Tibial artery (tissue), 4 donors: ENCODE measurements at regions not wholly inside any gene's neighbourhood (a gene's known extent, or its start where the extent isn't known, plus 50 kb on each side); places are given as distances from the start of the nearest gene placed in this dataset.

Experiments used
- DNase-seq, 2 donors: peaks; one replicate each; pipeline ENCODE4 v3.0.0-alpha.2; 2019
- H3K27ac ChIP-seq, 2 donors: fragments of 200-600 bp; sonication (generic) in 1 of 2; 1 replicate in 1 of 2; 2 replicates in 1 of 2; pipeline ENCODE4 v1.5.1; 2018 to 2019; ENCODE audit warnings: mild to moderate bottlenecking in 1 of 2
- H3K27me3 ChIP-seq, 2 donors: fragments of 200-600 bp; sonication (generic) in 1 of 2; one replicate each; pipeline versions ENCODE4 v1.5.1 to v1.6.0; 2016 to 2019
- H3K36me3 ChIP-seq, 3 donors: fragments of 200-600 bp; sonication (generic) in 2 of 3; one replicate each; pipeline ENCODE4 v1.5.1; 2016 to 2019; ENCODE audit warnings: mild to moderate bottlenecking in 2 of 3
- H3K4me1 ChIP-seq, 4 donors: fragments of 200-600 bp; sonication (generic) in 2 of 4; 1 replicate in 3 of 4; 2 replicates in 1 of 4; pipeline ENCODE4 v1.5.1; 2016 to 2019
- H3K4me3 ChIP-seq, 2 donors: fragments of 200-600 bp; sonication (generic) in 1 of 2; 1 replicate in 1 of 2; 2 replicates in 1 of 2; pipeline ENCODE4 v1.5.1; 2018 to 2019; ENCODE audit warnings: mild to moderate bottlenecking in 2 of 2
- H3K9me3 ChIP-seq, 3 donors: fragments of 200-600 bp; sonication (generic) in 1 of 3; one replicate each; pipeline ENCODE4 v1.5.1; 2016 to 2019
- CTCF ChIP-seq, 2 experiments: fragments of 200-600 bp in 1 of 2; fragments of 450-650 bp in 1 of 2; IDR thresholded peaks; one replicate each; pipeline ENCODE4 v1.5.1; 2017 to 2019; ENCODE audit warnings: antibody characterized with exemption in 2 of 2, mild to moderate bottlenecking in 1 of 2, moderate library complexity in 1 of 2
- intact Hi-C: fragments of 100-400 bp; cut with DNase I; formaldehyde crosslinking; loops from one replicate; pipeline ENCODE4 v1.15.0; 2023; ENCODE audit warnings: low total_unique reads

DNA sequence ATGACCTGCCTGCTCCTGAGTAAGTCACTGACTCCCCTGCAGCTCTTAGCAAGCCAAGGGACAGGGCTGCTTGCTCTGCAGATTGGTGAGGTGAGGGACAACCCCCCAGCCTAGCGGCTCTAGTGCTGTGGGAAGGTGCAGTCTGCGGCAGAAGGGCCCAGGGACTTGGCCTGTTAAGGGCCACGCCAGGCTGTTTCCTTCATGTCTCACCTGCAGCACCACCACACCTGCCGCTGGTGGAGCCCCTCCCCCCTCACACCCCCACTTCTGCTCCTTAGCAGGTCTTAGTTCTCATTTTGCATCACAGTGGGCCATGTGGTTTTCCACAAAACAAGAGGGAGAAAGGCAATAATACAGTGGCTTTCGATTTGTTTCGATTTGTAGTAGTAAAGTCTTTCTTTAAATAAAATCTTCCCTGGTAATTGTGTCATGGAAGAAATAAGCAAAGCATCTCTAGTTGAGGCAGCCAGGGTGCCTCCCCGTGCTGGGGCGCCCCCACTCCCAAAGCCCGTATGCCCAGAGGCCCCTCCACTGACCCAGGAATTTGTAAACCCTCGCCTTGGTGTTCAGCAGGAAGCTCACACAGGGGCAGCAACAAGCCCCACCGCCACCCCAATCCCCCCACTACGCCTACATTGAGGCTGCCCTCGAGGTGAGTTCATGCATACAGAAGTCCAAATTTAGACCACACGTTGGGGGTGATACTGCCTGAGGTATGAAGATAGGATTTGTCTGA is 86.5 kb upstream of the CLDN5 start:
- no peak for TF ChIP-seq CTCF (IDR thresholded peaks at IDR 0.05)
- H3K27me3 ChIP-seq, result peaks cover 0 to 43% of the 10 kb centered on the region in 2 donors
- H3K36me3 ChIP-seq, result no peaks in the 10 kb centered on the region
- intact Hi-C loops, result no loop called here
- no peak for DNase-seq
- H3K4me3 ChIP-seq, result no peak overlapping the region
- no peaks in the 10 kb centered on the region for H3K9me3 ChIP-seq
- no peak overlapping the region for H3K27ac ChIP-seq
- no peaks in the 10 kb centered on the region for H3K4me1 ChIP-seq

DNA sequence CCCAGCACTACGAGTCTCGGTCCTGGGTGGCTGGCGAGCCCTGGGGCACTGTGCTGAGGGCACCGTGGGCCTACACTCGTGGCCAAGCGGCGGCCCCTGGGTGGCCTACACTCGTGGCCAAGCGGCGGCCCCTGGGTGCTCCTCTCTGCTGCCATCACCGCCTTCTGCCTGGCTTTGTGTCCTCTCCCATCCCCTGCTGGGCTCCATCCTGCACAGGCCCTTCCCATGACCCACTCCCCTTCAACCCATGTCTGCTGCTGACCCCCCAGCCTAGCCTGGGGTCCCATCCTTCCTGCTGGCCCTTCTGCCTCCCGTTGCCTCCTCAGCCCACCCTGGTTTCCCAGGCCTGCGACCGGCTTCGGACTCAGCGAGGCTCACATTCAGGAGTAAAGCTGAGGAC is 87.4 kb upstream of the CLDN5 start:
- Histone ChIP-seq H3K4me1 (no peaks in the 10 kb centered on the region), H3K9me3 (no peaks in the 10 kb centered on the region), H3K36me3 (no peaks in the 10 kb centered on the region), H3K27me3 (peaks cover 0 to 35% of the 10 kb centered on the region in 2 donors), H3K4me3 (no peak overlapping the region), H3K27ac (no peak overlapping the region)
- TF ChIP-seq CTCF (IDR thresholded peaks at IDR 0.05), result no peak
- no peak for DNase-seq
- intact Hi-C loops, result no loop called here

DNA sequence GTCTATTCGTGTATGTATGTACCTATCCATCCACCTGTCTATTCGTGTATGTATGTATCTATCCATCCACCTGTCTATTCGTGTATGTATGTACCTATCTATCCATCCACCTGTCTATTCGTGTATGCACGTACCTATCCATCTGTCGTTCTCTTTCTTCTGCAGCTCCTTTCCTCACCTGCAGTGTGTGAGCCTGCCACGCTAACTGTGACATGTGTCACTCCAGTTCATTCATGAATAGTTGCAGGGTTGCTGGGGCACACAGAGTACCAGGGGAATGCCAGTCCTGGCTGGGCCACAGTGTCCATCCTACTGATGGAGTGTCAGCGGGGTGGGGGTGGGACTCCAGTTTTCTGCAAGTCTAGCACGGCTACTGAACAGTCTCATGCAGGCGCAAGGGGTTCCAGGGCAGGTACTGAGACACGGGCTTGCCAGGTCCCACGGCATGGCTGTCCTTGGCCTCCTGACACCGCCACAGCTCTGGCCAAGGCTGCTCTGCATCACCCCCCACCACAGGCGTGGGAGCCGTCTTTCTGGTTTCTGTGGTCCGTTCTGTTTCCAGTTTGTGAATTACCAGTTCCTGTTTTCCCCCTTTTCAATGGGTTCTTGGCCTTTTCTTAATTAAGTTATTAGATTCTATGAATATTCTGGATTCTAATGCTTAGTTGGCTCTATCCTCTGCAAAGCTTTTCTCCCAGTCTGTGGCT is 88.8 kb upstream of the CLDN5 start:
- Histone ChIP-seq H3K4me1 (no peaks in the 10 kb centered on the region), H3K27ac (no peak overlapping the region), H3K9me3 (no peaks in the 10 kb centered on the region), H3K4me3 (no peak overlapping the region), H3K36me3 (no peaks in the 10 kb centered on the region), H3K27me3 (peaks cover 0 to 29% of the 10 kb centered on the region in 2 donors)
- TF ChIP-seq CTCF (IDR thresholded peaks at IDR 0.05), result no peak
- intact Hi-C loops, result no loop called here
- DNase-seq, result no peak

DNA sequence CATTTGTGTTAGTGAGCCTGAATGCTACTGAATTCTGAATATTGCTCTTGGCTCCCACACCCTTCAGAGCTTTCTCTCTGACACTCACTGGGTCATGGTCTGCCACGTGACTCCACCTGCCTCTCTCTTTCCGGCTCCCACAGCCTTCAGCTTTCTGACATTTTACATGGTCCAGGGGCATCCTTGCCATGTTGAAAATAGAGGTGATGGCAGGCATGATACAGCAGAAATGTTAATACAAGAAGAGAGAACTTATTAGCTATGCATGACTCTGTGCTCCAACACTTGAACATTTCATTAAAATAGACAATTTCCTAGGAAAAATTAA is 90.3 kb upstream of the CLDN5 start:
- H3K27me3 ChIP-seq, result peaks cover 0 to 33% of the 10 kb centered on the region in 2 donors
- no peak for DNase-seq
- no peaks in the 10 kb centered on the region for H3K9me3 ChIP-seq
- intact Hi-C loops, result no loop called here
- no peak overlapping the region for H3K27ac ChIP-seq
- H3K4me3 ChIP-seq, result no peak overlapping the region
- no peak for TF ChIP-seq CTCF (IDR thresholded peaks at IDR 0.05)
- no peaks in the 10 kb centered on the region for H3K36me3 ChIP-seq
- H3K4me1 ChIP-seq, result no peaks in the 10 kb centered on the region

- Histone ChIP-seq H3K4me1 (no peaks in the 10 kb centered on the region), H3K9me3 (no peaks in the 10 kb centered on the region), H3K27me3 (peaks cover 0 to 34% of the 10 kb centered on the region in 2 donors), H3K36me3 (no peaks in the 10 kb centered on the region), H3K4me3 (no peak overlapping the region), H3K27ac (no peak overlapping the region)
- intact Hi-C loops, result no loop called here
- TF ChIP-seq CTCF (IDR thresholded peaks at IDR 0.05), result no peak
- no peak for DNase-seq
Measured at GRCh38 chr22:19615001-19615461, 90.8 kb upstream of the CLDN5 start.
